ENCODE measurements at regions not wholly inside any gene's neighbourhood (a gene's known extent, or its start where the extent isn't known, plus 50 kb on each side); places are given as distances from the start of the nearest gene placed in this dataset.

DNA sequence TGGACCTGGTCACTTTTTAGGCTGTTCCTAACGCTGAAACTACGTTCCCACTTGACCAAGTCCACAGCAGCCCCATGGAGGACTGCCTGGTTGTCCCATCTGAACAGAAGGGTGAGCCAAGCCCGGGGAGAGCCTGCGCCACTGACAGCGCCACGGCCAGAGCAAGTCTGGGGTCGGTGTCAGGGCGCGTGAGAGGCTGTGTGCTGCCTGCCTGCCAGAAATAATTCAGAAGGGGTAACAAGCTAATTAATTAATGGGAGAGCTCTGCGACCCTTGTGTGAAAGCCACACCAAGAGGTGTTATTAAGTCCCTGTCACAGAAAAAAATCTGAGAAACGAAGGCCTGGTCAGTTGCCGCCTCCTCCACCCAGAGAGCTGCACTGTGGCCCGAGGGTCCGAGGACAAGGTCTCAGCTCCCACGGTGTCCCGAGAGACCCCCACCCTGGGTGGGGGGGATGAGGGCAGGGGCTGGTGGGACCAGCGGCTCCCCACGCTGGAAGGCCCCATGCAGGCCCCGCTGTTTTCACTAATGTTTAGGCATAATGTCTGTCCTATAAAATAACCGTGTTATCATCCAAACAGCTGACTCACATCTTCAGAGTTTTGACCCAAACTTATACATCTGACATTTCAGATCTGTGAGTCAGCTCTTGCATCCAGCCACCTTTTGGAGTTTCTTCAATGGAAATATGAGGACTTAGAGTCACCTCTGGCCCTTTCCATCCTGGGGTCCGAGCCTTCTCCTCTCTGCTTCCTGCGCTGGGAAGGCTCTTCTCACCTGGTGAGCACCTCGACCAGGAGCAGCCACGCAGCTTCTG lies 58.5 kb downstream of the DLL1 start:
- H3K27ac ChIP-seq = no peak overlapping the region
- intact Hi-C loops (cut with DNase I) = no loop called here
- no peaks in the 10 kb centered on the region for H3K36me3 ChIP-seq

DNA sequence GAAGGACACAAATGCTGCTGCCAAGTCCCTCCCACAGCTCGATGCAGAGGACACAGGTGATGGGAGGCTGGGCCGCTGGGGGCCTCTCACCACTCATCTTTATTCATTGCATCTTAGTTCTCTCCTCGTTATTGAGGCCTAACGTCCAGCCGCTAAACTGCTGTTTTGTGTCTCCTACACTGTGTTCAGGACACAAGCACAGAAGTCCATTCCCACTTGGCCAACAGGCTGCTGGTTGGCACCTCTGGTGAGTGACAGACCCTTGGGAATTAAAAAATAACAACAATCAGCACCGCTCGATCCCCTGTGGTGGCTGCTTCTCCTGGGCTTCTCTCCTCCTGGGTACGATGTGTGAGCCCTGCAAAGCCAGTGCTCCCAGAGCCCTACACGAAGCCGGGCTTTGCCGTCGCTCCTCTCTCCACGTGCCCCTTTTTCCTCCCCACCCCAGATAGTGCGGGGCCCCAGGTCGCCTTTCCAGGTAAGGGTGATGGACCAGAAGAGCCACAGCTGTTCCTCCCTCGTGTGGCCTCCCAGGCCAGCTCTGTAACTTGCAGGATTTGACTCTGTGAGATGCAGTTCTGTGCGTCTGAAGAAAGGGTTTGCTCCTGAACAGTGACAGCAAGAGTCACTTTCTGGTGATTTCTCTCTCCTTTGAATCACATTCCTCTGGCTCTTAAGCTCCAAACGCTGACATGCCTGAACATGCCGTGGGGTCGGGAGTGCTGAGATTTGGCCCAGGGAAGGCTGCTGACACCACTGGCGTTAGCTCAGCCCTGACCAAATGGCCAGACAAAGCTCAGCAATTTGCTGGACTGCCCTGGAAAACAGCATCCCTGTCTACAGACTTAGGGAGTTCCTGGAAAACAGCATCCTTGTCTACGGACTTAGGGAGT lies 59.3 kb downstream of the DLL1 start:
- intact Hi-C loops (cut with DNase I) = no loop called here
- TF ChIP-seq POLR2A (IDR thresholded peaks at IDR 0.05) (no peak), CTCF (IDR thresholded peaks at IDR 0.05) (no peak)
- 70 to 81% methylated on average over 18 to 19 of the region's 22 CpGs for WGBS, 2 donors

More for the DNA sequence above, 58.5 kb downstream of the DLL1 start:
- Histone ChIP-seq H3K27me3 (peaks cover 0 to 54% (median 0%) of the 10 kb centered on the region in 4 donors), H3K9me3 (no peaks in the 10 kb centered on the region), H3K4me3 (no peak overlapping the region), H3K4me1 (peaks cover 0 to 15% (median 0%) of the 10 kb centered on the region in 3 donors)
- DNase-seq = no peak
- TF ChIP-seq CTCF (IDR thresholded peaks at IDR 0.05) = no peak
- TF ChIP-seq POLR2A (IDR thresholded peaks at IDR 0.05) = no peak
- WGBS, 2 donors = 85 to 88% methylated on average over 12 to 20 of the region's 24 CpGs

DNA sequence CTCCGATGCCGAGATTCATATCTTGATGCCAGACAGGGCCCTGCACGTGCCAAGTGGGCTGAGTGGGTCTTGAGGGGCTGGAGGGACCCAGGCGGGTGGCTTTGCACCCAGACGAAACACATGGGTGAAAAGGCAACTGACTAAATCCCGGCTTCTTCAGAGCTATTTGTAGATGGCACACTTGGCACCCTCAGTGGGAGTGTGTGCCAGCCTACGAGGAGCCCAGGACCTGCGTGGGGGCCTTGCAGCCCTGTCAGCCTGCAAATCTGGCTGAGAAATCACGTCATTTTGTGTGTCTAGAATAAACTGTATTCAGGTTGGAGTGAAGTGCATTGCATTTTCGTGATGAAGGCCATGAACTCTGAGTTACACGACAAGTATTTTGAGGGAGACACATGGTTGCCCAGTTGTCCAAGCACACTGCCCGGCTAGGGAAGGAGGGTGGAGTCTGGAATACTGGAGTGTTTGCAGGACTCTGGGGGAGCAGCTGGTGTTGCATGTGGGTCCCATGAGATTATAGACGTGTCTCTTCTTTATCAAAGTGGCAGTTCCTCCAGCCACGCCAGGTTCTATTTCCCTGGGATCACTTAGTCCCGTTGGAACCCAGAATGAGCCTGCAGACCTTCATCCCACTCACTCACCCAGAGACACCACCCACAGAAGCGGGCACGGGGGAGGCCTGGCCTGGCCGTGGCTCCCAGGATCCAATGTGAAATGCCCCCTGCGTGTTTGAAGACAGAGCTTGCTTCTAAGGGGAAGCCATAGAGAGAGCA lies 60.2 kb downstream of the DLL1 start:
- Histone ChIP-seq H3K36me3 (no peaks in the 10 kb centered on the region), H3K4me3 (no peak overlapping the region), H3K27me3 (peaks cover 0 to 51% (median 0%) of the 10 kb centered on the region in 4 donors), H3K4me1 (peaks cover 0 to 30% (median 8%) of the 10 kb centered on the region in 3 donors), H3K27ac (no peak overlapping the region), H3K9me3 (no peaks in the 10 kb centered on the region)
- TF ChIP-seq CTCF (IDR thresholded peaks at IDR 0.05) = no peak
- no peak for TF ChIP-seq POLR2A (IDR thresholded peaks at IDR 0.05)
- no peak for DNase-seq
- WGBS, 2 donors = 79% methylated on average over 12 to 13 of the region's 19 CpGs
- intact Hi-C loops (cut with DNase I) = no loop called here

More for the DNA sequence above, 59.3 kb downstream of the DLL1 start:
- Histone ChIP-seq H3K4me1 (peaks cover 0 to 22% (median 2%) of the 10 kb centered on the region in 3 donors), H3K4me3 (no peak overlapping the region), H3K9me3 (no peaks in the 10 kb centered on the region), H3K27ac (no peak overlapping the region), H3K36me3 (no peaks in the 10 kb centered on the region), H3K27me3 (peaks cover 0 to 58% (median 0%) of the 10 kb centered on the region in 4 donors)
- no peak for DNase-seq

DNA sequence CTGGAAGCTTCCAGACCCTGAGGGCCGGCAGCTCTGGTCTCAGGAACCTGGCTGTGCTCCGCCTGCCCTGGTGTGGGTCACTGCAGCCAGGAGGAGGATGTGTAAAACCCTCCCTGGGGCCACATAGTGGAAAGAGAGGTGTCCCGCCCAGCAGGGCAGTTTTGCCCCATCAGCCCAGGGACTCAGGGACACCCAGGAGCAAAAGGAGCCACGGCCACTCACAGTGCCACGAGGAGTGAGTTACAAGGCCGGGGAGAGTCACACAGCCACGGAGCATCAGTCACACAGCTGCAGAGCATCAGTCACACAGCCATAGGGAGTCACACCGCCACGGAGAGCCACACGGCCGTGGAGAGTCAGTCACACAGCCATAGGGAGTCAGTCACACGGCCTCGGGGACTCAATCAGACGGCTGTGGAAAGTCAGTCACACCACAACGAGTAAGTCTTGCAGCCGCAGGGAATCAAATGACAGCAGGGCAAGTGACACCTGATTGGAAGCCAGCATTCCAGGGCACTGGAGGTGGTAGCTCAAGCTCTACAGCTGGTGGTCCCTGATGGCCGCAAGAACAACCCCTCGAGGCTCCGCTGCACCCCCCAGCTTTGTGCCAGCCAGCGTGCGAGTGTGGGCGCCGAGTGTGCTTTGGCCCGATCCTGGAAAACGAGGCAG lies 60.9 kb downstream of the DLL1 start:
- Histone ChIP-seq H3K36me3 (no peaks in the 10 kb centered on the region), H3K27me3 (peaks cover 0 to 51% (median 0%) of the 10 kb centered on the region in 4 donors), H3K9me3 (no peaks in the 10 kb centered on the region), H3K27ac (no peak overlapping the region), H3K4me1 (peaks cover 0 to 38% (median 15%) of the 10 kb centered on the region in 3 donors), H3K4me3 (no peak overlapping the region)
- WGBS, 2 donors = 82 to 94% methylated on average over 9 to 16 of the region's 25 CpGs
- DNase-seq = no peak
- intact Hi-C loops (cut with DNase I) = no loop called here
- no peak for TF ChIP-seq CTCF (IDR thresholded peaks at IDR 0.05)
- no peak for TF ChIP-seq POLR2A (IDR thresholded peaks at IDR 0.05)
